Muscle of leg (tissue), 3 donors: ENCODE measurements at regions not wholly inside any gene's neighbourhood (a gene's known extent, or its start where the extent isn't known, plus 50 kb on each side); places are given as distances from the start of the nearest gene placed in this dataset.

ENCODE experiments used
- DNase-seq: peaks from one replicate; pipeline ENCODE4 v3.0.0; 2013
- H3K27ac ChIP-seq: one replicate; pipeline ENCODE4 v1.5.1; 2013; ENCODE audit warnings: mild to moderate bottlenecking, low read length, control low read depth
- H3K27me3 ChIP-seq: one replicate; pipeline ENCODE4 v1.6.1; 2013; ENCODE audit warnings: low read length; ENCODE audit not compliant: control insufficient read depth, insufficient read depth
- H3K36me3 ChIP-seq: one replicate; pipeline ENCODE4 v1.6.1; 2013; ENCODE audit warnings: low read length; ENCODE audit not compliant: control insufficient read depth, insufficient read depth
- H3K4me1 ChIP-seq: one replicate; pipeline ENCODE4 v1.6.1; 2013; ENCODE audit warnings: low read length; ENCODE audit not compliant: control insufficient read depth, insufficient read depth
- H3K4me3 ChIP-seq: one replicate; pipeline ENCODE4 v1.5.1; 2013; ENCODE audit warnings: low read length, control low read depth
- H3K9me3 ChIP-seq: replicated peaks from 2 replicates; pipeline ENCODE4 v1.6.1; 2013; ENCODE audit warnings: low read depth, low read length; ENCODE audit not compliant: control insufficient read depth
- WGBS: methylation state at CpG from one replicate; pipeline ENCODE4 v1.1.5; 2013; ENCODE audit warnings: missing lambda C conversion rate; ENCODE audit not compliant: insufficient coverage; 5-methylcytosine and 5-hydroxymethylcytosine counted together

DNA sequence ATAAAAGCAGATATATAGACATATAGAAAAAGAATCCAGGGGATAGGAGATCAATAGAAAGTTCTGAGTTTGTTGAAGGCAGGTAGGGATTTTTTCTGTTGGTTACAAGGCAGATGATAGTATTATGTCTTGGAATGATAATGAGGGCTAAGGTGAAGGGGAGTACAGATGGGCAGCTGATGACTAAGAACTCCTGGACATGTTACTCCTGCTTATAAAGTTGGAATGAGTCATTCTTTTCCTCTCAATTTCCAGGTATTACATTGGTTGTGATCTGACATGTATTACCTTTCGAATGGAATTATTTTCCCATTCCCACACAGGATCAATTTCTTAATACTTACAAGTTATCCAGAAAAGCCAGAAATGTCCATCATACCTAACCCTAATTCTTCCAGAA lies 545.2 kb upstream of the MGAT4C start:
- Histone ChIP-seq H3K27ac (no peak overlapping the region), H3K36me3 (no peaks in the 10 kb centered on the region), H3K4me3 (no peak overlapping the region), H3K27me3 (no peaks in the 10 kb centered on the region), H3K9me3 (no peaks in the 10 kb centered on the region), H3K4me1 (no peaks in the 10 kb centered on the region)
- WGBS: no CpG with 5 or more reads among the region's 1 CpG
- DNase-seq: no peak

DNA sequence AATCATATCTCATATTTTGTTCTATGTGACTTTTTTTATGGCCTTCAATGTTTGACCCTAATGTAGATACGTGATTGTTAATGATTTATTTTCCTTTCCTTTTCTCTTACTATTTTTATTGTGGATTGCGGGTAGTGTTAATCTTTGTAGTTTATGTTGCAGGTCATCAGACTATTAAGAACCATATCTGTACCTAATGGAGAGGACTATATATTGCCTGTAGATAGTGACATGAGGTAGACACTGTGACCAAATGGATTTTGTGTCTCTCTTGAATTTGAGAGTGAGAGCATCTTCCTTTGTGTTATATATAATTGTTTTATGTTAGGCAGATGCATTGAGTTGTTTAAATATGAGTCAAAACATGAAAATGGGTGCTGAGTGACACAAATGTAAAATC lies 543.4 kb upstream of the MGAT4C start:
- no CpG with 5 or more reads among the region's 2 CpGs for WGBS
- Histone ChIP-seq H3K4me1 (no peaks in the 10 kb centered on the region), H3K27me3 (no peaks in the 10 kb centered on the region), H3K4me3 (no peak overlapping the region), H3K36me3 (no peaks in the 10 kb centered on the region), H3K27ac (no peak overlapping the region), H3K9me3 (no peaks in the 10 kb centered on the region)
- no peak for DNase-seq

DNA sequence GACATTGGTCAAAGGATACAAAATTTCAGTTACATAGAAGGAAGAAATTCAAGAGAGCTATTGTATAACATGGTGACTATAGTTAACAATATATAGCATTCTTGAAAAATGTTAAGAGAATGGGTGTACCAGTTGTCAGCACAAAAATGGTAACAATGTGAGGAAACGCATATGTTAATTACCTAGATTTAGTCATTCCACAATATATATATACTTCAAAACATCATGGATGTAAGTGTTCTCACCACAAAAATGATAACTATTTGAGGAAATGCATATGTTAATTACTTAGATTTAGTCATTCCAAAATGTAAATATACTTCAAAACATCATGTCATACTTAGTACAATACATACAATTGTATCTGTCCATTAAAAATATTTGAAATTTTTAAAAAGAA lies 540.4 kb upstream of the MGAT4C start:
- Histone ChIP-seq H3K36me3 (no peaks in the 10 kb centered on the region), H3K27me3 (no peaks in the 10 kb centered on the region), H3K4me3 (no peak overlapping the region), H3K27ac (no peak overlapping the region), H3K4me1 (no peaks in the 10 kb centered on the region), H3K9me3 (no peaks in the 10 kb centered on the region)
- WGBS: no CpG with 5 or more reads among the region's 1 CpG
- DNase-seq: no peak

DNA sequence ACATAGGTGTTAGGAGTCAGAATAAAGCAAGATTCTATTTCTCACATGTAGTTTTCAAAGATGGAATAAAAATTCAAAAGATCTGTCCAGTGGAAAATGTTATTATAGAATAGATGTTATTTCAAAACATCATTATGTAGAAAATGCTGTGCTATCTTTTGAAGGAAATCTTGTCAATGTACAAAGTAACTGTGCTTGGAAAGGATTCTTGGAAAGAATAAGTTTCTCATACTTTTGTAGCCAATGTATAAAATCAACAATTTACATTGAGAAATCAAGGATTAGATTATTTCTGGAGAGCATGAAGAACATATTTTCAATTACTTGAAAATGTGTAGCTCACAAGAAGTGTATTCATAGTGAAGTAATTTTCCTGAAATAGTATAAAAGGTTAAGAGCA lies 532.5 kb upstream of the MGAT4C start:
- Histone ChIP-seq H3K27ac (no peak overlapping the region), H3K4me3 (no peak overlapping the region), H3K9me3 (no peaks in the 10 kb centered on the region), H3K36me3 (no peaks in the 10 kb centered on the region), H3K27me3 (no peaks in the 10 kb centered on the region), H3K4me1 (no peaks in the 10 kb centered on the region)
- no peak for DNase-seq

DNA sequence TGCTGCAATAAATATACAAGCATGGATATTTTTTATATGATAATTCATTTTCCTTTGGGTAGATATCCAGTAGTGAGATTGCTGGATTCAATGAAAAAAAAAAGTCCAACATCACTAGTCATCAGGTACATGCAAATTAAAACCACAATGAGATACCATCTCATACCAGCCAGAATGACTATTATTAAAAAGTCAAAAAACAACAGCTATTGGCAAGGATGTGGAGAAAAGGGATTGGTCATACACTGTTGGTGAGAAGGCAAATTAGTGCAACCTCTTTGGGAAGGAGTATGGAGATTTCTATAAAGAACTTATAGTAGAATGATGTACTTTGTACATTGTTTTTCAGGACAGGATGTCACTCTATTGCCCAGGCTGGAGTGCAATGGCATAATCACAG lies 531.2 kb upstream of the MGAT4C start:
- no peaks in the 10 kb centered on the region for H3K27me3 ChIP-seq
- DNase-seq: no peak
- no peak overlapping the region for H3K4me3 ChIP-seq
- H3K4me1 ChIP-seq: no peaks in the 10 kb centered on the region
- no peaks in the 10 kb centered on the region for H3K9me3 ChIP-seq
- H3K27ac ChIP-seq: no peak overlapping the region
- H3K36me3 ChIP-seq: no peaks in the 10 kb centered on the region

DNA sequence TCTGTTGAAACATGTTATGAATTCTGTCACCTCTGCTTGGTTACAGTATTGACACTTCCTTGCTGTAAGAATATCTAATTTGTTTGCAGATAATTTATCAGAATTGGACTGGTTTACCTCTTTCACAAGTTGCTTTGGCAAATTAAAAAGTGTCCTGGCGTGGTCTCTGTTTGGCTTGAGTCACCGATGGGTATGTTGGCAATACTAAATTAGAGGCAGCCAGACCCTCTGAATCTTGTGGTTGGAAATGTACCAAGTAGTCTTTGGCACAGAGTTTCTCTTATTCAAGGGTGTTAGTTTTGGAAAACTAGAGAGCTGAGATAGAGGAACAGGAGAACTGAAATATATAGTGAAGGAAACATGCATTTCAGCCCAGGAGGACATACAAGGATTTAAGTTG lies 521.1 kb upstream of the MGAT4C start:
- H3K36me3 ChIP-seq: no peaks in the 10 kb centered on the region
- peak; percentile 11 for DNase-seq
- H3K27me3 ChIP-seq: no peaks in the 10 kb centered on the region
- no peak overlapping the region for H3K4me3 ChIP-seq
- H3K4me1 ChIP-seq: no peaks in the 10 kb centered on the region
- 69% methylated on average over 2 of the region's 2 CpGs for WGBS
- H3K27ac ChIP-seq: no peak overlapping the region
- H3K9me3 ChIP-seq: no peaks in the 10 kb centered on the region

DNA sequence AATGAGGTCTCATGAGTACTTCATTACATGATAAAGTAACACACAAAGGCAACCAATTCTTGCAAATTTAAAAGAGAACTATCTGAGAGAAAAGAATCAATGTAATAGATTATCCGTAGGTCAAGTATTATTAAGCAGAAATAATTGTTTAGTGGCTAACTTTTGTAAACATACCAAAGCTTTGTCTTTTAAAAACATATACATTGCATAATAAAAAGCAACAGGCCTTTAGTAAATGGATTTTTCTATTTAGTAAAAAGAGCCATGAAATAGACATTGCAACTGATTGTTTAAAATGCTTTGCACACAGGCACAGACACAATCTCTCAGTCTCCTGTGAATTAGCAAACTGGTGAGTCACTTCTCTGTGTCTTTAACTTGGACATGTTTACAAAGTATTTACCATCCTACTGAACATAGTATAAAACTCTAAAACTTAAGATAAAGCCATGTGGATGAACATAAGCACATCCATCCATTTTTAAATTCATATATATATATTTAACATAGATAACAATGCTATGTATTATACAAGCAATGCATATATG lies 518.7 kb upstream of the MGAT4C start:
- H3K4me3 ChIP-seq: no peak overlapping the region
- no peak overlapping the region for H3K27ac ChIP-seq
- no CpG with 5 or more reads among the region's 1 CpG for whole genome bisulfite sequencing
- H3K27me3 ChIP-seq: no peaks in the 10 kb centered on the region
- no peak for DNase-seq
- no peaks in the 10 kb centered on the region for H3K4me1 ChIP-seq
- no peaks in the 10 kb centered on the region for H3K36me3 ChIP-seq
- H3K9me3 ChIP-seq: no peaks in the 10 kb centered on the region

DNA sequence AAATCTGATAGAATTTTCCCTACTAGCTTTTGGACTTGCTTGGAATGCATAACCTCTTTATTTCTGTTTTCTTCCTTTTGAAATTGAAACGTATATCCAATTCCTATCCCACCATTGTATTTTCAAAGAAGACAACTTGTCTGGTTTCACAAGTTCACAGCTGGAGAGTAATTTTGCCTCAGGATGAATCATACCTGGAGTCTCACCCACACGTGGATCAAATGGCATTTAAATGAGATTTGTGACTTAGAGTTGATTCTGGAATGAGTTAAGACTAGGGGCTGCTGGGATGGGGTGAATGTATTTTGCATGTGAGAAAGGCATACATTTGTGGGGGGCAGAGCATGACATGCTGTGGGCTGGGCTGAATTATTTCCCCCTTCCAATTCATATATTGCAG lies 516.5 kb upstream of the MGAT4C start:
- no peaks in the 10 kb centered on the region for H3K4me1 ChIP-seq
- no peak overlapping the region for H3K27ac ChIP-seq
- H3K36me3 ChIP-seq: no peaks in the 10 kb centered on the region
- H3K4me3 ChIP-seq: no peak overlapping the region
- no peaks in the 10 kb centered on the region for H3K9me3 ChIP-seq
- DNase-seq: no peak
- H3K27me3 ChIP-seq: no peaks in the 10 kb centered on the region
- WGBS: no CpG with 5 or more reads among the region's 2 CpGs

DNA sequence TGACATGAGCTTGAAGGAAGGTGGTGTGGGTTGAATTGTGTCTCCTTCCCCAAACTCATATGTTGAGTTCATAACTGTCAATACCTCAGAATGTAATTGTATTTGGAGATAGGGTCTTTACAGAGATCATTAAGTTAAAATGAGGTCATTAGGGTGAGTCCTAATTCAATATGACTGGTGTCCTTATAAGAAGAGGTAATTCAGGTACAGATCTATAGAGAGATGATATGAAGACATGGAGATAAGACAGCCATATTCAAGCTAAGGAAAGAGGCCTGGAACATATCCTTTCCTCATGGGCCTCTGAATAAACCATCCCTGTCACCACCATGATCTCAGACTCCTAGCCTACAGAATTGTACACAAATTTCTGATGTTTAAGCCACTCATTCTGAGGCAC lies 514.7 kb upstream of the MGAT4C start:
- Histone ChIP-seq H3K9me3 (no peaks in the 10 kb centered on the region), H3K36me3 (no peaks in the 10 kb centered on the region)

DNA sequence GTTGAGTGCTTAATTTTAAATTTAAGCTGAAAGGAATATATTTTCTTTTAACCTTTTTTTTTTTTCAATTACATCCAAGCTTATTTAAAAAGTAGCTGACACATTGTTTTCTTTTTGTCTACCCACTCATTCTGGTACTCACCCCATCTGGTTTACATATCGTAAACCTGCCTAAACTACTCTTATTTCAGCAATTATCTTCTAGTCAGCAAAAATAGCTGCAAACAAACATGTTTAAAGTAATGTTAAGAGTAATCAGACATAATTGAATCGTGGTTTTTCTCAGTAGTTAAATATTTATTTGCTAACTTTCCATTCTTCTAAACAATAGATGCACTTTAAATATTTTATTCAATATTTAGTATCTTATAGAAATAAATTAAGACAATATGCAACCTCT lies 492.7 kb upstream of the MGAT4C start:
- Histone ChIP-seq H3K9me3 (no peaks in the 10 kb centered on the region), H3K4me3 (no peak overlapping the region), H3K36me3 (no peaks in the 10 kb centered on the region), H3K4me1 (no peaks in the 10 kb centered on the region), H3K27me3 (no peaks in the 10 kb centered on the region), H3K27ac (no peak overlapping the region)
- no peak for DNase-seq
- WGBS: no CpG with 5 or more reads among the region's 2 CpGs

More for the DNA sequence above, 514.7 kb upstream of the MGAT4C start:
- H3K27me3 ChIP-seq: no peaks in the 10 kb centered on the region
- H3K4me1 ChIP-seq: no peaks in the 10 kb centered on the region
- no peak overlapping the region for H3K27ac ChIP-seq
- H3K4me3 ChIP-seq: no peak overlapping the region
- DNase-seq: no peak

DNA sequence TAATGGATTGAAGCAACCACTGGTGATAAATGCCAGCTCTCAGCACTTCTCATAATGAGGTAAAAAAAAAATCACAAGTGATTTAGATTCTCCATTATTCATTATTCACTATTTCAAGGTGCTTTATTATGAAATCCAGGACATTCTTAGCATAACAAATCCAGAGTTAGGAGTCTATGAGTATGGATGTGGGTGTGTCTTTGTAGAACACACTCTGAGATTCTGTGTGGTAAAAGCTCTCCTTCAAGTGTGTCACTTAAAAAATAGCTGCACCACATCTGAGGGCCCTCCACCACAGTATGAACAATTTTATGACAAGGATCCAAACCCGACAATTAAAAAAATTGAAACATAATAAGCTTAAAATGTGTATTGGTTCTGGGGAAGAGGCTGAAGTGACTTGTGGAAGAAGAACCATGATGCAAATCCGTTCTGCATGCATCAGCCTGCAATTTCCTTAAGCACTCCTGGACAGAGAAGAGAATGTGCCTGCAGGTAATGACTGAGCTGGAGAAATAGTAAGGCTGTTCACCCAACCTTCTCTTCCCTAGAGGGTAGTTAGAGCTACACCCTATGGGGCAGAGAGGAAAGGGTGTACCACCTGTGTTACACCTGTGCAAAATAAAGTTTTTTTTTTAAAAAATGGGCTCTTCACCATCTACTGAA lies 488.5 kb upstream of the MGAT4C start:
- Histone ChIP-seq H3K4me1 (no peaks in the 10 kb centered on the region), H3K27me3 (no peaks in the 10 kb centered on the region), H3K9me3 (no peaks in the 10 kb centered on the region), H3K27ac (no peak overlapping the region), H3K36me3 (no peaks in the 10 kb centered on the region), H3K4me3 (no peak overlapping the region)
- DNase-seq: no peak
- WGBS: 67% methylated on average over 1 of the region's 2 CpGs
